ENCODE measurements at regions not wholly inside any gene's neighbourhood (a gene's known extent, or its start where the extent isn't known, plus 50 kb on each side); places are given as distances from the start of the nearest gene placed in this dataset.
"Not testable (repeated sequence)": the region's sequence is repeated elsewhere in the genome, so short reads cannot be mapped to it uniquely, and the experiment has no call there.

DNA sequence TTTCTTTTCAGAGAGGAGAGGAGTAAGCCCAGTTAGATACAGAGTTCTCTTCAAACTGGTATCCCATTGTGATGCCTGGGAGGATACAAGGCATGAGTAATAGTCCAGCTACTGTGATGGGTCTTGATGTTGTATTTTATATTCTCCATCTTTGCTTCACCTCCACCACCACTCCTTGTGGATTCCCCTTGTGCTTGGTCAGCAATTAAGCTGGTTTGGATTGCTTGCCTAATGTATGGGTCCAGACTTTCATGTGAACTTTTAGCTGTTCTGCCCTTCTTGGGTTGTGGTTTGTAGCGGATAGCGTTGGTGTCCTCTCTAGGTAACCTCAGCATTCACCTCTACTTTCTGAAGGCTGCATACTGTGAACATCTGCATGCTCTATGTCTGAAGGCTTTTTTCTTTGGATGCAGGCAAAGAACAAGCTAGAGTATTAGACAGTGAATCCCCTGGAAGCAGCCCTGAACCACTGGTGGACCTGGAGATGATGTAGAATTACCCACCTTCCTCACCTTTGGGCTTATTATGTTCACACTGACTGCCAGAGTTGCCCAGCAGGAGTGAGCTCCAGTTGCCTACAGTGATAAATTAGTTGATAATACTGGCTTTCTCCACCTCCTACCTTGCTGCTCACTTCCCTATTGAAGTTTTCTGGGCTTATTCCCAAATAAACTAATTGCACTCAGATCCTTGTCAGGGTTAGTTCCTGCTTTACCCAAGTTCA lies 126.5 kb upstream of the MTPN start:
- no peak for DNase-seq

DNA sequence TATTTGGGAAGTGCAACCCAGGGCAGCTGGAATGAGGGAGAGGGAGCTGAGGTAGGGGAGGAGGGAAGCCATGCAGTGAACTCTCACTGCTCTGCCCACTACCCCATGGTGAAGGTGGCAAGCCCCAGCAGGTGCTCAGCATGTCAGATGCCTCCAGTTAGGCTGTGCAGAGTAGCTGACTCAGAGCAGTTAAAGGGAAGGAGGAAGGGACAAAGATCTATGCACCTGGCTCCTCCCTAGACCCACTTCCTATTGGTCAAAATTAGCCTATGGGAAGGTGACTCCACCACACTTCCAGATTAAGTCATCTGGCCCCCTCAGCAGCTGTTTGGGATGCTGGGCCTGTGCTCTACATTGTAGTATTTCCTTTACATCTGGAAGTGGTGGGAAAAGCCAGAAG lies 125.7 kb upstream of the MTPN start:
- no peak for DNase-seq

DNA sequence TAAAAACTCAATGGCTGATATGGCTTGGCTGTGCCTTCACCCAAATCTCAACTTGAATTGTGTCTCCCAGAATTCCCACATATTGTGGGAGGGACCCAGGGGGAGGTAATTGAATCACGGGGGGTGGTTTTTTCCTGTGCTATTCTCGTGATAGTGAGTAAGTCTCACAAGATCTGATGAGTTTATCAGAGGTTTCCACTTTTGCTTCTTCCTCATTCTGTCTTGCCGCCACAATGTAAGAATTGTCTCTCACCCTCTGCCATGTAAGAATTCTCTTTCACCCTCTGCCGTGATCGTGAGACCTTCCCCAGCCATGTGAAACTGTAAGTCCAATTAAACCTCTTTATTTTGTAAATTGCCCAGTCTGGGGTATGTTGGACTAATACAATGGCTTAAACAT lies 115.6 kb upstream of the MTPN start:
- not testable (repeated sequence) for DNase-seq

DNA sequence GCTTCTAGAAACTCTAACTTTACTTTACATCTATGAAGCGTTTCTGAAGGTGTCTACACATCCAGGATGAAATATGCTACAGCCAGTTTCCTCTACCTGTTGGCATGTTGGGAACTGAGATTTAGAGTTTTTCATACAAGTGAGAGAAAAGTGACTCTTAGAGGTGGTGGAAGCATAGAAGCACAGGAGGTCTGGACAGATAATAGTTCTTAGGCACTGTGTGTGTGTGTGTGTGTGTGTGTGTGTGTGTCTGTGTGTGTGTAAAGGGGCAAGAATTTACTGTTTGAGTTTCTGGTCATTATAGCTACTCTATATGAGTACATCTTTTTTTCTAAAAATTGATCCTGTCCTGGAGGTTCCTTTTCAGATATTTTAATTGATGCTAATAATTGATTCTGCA lies 110.7 kb upstream of the MTPN start:
- DNase-seq, result no peak

DNA sequence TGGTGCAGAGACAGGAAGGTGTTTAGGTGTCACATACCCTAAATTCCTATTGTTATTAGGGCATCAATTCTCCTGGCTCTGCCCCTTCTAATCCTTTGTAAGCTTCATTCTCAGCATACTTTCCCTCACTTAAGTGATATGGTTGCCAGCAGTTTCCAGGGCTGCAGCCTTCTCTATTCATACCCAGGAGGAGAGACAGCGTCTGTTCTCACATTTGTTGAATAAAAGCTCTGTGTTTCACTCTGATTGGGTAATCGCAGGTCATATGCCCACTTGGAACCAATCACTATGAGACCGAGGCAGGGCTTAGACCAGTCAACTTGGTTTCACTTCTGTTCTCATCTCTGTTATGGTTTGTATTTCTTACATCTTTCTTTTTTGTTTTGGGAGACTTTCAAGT lies 109.6 kb upstream of the MTPN start:
- DNase-seq, result no peak

DNA sequence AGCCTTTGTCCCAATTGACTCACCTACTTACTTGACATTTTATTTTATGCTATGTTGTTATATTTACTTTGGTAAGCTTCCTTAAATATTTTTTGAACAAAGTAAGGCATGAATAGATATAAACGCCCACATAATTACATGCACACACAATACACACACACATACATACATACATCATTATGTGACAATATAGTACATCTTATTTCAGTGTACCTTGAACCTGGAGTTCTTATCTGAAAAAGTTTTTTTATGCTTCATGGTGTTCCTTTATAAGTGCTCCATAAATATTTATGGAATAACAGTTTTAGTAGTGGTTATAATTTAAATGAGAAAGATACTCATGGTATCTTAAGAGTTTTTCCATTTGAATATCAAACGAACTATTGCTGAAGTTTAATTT lies 102.8 kb upstream of the MTPN start:
- no peak for DNase-seq

DNA sequence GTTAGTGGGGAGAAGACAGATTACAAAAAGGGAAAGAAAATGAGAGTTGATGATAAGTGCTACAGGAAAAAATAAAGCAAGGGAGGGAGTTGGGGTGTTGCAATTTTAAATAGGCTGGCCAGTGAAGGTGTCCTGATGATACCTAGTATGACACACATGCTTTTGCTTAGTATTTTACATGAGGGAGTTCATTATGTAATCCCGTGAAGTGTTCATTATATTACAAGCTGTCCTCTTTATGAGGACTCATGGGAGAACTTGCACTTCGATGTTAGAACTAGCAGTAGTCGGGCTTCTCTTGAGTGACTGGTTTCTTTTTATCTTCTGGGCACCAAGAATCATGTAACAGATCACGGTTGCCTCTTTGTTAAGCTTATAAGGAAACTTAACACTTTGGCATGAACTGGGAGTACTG lies 102.3 kb upstream of the MTPN start:
- DNase-seq, result no peak

DNA sequence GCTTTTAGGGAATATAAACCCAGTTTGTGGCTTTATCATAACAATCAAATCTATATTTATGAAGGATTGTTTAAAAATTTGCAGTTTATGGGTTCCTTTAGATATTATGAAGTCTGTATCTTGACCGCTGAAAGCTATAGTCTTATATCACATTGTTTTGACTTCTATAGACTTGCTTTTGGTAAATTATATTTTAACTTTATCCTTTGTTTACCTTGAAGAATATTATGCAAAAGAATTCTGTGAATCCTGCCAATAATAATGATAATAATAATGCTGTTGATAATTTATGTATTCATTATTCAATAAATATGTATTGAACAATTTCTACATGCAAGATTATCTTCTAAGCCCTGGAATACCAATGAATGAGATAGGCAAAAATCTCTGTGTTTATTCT lies 101.9 kb upstream of the MTPN start:
- no peak for DNase-seq

DNA sequence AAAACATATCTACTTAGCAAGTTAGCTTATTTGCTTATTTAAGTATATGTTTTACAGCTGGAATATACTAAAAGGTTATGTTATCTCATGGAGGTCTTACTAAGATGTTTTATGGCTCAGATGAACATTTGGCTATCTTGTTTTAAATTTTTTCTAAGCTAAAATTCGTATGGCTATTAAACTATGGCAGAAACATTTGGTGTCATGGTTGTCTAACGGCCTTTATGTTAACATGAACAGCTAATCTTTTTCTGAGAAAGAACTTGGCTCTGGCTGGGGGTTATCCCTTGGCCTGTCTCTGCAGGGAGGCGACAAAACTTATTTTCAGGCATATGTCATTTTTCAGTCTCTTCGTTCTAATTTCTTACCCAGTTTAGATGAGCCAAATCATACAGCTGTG lies 101.5 kb upstream of the MTPN start:
- no peak for DNase-seq

DNA sequence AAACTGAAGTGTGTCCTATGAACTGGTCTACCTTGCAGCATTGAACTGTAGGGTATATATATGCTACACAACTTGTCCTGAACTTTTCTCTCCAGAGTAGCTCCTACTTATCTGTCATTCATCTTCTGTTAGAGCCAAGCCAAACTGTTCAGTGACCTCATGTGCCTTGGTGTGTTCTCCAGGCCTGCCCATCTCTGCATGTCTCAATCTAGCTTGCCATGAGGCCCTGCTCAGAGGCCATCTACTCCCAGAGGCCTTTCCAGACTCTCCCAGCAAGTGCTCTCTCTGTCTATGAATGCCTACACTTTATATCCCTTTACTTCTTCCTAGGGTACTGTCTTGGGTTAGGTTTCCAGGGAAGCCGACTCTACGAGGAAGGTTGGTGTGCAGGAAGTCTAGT lies 99.8 kb upstream of the MTPN start:
- no peak for DNase-seq

DNA sequence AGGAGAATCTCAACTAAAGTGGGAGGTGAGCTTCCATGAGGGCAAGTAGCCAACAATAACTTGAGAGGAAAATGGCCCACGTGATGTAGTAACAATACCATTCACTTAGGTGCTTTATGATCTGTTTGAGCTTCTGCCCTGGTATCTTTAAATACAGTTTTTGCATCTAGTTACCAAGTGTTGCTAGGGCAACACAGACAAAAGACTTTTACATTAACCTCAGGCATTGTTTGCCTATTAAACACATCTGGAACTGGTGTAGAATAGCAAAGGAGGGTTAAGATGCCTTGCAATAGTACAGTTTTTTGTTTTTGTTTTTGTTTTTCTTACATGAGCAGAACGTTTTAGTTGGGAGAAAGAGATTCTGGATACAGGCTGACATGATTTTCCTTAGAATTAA lies 97.7 kb upstream of the MTPN start:
- DNase-seq, result no peak

DNA sequence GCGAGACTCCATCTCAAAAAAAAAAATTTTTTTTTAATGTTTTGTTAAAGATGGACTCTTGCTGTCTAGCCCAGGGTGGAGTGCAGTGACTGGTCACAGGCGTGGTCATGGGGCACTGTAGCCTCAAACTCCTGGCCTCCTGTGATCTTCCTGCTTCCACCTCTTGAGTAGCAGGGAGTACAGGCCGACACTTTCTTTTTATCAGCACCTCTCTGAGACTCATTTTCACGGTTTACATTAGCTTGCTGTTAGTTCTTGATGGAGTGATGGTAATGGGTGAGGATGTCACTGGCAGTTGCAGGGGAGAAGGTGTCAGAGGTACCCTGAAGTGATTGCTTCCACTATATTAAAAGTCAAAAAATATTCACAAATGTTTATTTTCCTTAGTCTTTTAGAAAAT lies 95.3 kb upstream of the MTPN start:
- no peak for DNase-seq

DNA sequence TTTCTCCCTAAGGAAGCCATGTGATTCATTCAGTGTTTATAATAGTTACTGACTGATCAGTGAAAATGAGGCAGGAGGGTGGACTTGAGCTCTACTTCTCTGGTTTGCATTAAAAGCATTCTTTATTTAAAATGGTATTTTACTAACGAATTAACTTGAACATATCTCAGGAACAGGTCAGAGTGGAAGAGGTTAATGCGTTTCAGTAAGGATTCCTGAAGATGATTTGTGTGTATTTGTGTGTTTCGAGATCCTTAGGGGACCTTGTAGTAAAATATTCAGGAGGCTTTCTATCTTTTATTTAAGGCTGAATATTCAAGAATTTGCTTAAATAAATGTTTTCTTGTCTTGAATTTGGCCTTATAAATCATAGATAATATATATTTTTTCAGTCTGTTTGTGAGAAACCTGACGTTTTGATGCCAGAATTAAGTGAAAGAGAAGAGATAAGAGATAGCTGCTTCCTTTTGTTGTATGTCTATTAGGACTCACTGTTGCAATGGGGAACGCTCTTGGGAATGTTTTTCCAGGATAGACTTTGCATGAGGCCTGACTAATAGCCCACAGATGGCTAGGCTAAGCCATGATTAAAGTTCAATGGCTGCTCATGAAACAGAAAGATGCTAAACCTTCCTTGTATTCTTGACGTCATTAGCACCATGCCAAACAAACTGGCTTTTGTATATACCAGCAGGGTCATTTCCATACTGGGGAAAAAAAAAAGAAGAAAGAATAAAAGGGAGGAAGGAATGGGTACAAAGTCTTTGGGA lies 93.8 kb upstream of the MTPN start:
- no peak for DNase-seq

DNA sequence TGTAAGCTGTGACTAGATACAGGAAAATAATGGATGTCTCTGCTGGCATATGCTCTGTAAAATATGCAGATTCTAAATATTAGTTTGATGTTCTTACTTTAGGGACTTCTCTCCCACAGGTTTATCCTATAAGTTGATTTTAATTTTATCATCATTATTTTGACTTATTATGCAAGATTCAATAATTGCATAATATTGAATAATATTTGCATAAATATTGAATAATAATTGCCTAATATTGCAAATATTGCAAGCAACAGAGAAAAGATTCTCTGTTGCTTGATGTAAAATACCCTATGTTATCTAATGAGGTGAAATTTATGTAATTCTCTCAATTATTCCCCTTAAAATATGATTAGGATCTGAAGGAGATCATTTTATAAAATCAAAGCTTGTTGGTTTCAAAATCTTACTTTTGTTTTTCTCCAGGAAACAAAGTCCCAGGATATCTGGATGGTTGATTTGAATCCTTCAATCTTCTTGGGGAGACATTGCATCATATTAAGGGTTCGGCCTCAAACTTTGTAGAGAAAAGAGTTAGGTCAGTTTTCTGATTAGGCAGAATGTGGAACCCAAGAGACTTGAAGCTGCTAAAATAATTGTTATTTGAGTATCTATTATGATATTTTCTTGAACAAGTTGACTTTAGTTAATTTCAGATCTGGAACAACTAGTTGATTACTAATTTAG lies 92.8 kb upstream of the MTPN start:
- DNase-seq, result no peak

DNA sequence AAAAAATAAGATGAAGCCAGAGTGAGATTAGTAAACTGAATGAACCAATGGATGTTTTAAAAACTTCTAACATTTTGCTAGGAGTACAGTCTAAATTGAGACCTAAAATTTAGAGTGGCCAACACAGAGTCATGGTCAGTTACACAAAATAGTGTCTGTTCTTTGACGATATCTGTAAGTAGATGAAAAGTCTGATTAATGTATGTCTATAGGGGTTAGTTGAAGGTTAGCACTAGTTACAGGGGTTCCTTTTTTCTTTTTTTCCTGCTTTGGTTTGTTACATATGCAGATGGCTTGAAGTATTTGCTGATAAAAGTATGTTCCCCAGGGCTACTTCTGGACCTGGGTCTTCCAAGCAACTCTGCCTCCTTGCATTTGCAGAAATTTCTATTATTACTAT lies 90.1 kb upstream of the MTPN start:
- DNase-seq, result no peak

DNA sequence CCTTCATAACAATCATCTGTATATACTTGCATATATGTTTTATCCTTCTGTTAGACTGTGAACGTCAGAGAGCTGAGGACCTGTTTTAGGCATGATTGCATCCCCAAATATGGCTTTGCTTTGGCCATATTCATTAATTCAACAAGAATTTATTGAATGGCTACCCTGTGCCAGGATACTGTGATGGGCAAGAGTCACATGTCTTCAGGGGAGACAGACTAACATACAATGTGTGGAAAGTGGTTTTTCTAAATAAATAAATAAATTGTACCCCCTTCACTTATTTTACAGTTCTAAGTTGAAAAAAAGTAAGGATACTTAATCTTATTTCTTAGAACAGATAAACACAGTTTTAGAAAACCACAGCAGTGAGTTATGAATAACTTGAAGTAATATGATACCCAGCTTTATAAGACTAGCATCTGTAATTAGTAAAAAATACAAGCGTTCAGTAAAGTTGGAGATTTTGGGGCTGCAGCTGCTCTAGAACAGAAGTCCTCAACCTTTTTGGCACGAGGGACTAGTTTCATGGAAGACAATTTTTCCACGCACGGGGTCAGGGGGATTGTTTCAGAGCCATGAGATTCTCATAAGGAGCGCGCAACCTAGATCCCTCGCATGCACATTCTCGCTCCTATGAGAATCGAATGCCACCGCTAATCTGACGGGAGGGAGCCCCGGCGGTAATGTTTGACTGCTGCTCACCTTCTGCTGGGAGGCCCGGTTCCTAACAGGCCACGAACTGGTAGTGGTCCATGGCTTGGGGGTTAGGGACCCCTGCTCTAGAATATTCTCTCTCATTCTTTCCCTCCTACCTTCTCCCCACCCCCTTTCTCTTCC lies 89.4 kb upstream of the MTPN start:
- DNase-seq, result no peak

DNA sequence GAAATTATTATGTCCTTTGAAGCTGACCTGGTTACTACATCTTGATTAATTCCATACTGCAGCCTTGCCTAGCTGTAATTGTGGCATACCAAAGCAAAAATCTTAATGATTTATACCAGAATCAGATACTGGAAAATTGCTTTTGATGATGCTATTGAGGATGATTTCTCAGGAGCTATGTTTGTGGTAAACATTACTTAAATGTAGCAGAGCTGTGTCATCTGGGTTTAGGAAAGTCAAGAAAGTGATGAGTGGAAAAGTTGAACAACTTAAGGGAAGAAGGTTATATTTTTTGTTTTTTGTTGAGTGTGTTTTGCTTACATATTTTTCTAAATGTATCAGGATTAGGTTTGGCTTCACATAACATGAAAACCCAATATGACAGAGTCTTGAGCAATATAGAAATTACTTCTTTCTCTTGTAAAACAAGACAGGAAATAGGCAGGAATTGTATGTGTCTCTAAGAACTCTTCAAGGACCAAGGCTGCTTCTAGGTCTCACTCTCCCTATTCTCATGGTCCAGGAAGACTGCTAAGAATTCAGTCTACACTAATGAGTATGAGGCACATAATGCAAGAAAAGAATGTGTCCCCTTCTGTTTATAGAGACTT lies 87.6 kb upstream of the MTPN start:
- no peak for DNase-seq

DNA sequence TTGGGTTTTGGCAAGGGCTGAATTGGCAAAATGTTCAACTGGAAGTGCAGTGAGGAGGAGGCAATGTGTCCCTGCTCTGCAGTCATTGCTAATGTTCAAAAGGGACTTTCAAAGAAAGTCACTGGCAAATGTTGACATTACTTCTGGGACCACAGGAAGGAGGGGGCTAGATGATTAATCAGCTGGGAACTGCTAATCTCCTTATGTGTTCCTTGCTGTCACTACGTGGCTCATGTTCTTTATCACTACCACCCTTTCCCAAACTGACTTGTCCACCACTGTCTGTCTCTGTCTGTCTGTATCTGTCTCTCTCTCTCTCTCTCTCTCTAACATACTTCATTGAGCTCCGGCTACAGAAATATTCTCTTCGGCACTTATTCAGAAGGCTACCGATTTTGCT lies 86.9 kb upstream of the MTPN start:
- DNase-seq, result no peak

DNA sequence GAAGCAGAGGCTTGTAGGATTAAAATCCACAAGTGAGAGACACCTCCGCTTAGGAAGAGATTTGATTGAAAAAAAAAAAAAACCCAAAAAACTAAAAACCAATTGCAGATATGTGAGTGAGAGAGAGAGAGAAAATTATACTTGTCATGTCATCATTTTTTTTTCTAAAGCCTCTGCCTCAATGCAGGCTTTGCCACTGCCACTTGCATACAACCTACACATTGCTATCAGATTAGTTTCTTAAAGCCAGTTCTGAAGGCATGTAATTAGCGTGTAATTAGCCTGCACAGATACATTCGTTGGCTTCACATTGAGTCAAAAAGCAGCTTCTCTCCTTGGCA lies 86.1 kb upstream of the MTPN start:
- DNase-seq, result no peak

DNA sequence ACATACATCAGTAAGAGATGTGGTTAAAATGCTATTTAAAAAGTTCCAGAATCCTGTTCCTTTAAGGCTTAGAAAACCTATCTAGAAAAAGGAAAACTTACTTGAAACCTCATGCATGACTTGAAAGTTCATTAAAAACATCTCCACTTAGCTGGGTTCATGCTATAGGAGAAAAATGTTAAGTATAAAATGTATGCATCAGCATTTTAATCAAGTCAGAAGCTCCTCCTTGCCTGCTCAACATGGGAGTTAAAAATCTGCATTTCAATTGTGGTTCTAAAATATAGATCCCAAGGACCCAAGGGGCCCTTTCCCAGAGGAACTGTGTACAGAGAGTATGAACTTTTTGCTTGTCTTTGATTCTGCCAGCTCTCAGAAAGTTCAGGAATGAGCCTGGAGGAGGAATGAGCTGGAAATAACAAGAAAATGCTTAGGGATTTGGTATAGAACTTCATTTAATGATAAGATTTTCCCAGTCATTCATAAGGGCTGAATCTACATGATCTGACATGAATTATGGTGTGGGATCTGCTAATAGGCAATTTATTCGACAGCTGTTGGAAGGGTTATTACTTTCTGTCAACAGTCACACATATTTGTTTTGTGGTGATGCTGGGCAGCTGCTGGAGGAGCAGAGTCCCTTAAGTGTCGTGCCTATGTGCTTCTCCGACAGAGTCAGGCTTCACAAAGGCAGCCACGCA lies 85.6 kb upstream of the MTPN start:
- DNase-seq, result no peak

DNA sequence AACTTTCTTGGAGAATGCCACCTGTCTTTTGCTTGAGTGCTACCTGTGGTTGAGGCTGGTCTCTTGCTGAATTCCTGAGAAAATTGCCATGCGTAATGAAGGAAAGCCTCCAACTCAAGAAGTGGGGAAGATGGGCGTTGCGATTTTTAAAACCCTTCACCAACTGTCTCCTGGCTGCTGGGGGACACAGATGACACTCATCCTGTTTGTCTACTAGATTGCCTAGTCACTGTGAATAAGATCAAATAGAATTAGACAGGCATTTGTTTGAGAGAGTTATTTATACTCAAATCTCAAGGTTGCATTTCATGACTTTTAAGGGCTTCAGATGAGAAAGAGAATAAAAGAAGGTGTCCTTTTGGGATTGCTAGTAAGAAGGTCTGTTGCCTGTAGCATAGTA lies 84.3 kb upstream of the MTPN start:
- no peak for DNase-seq

DNA sequence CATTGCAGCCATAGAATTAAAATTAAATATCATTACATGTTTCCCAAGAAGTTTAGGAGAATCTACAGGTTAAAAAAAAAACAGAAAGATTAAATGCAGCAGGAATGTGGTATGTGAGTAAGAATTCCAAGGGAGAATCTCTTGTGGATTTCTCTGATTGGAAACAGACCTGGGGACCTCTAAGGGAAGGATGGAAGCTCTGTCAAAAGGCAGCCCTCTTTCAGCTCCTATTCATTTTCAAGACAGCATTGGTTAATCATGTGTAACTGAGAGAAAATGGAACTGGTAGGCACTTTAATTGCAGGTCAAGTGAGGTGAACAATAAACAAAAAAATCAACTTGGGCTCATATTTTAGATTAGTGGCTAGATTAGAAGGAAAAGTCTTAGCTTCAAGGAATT lies 81.4 kb upstream of the MTPN start:
- DNase-seq, result no peak
